HepG2 (cell line): ENCODE measurements at regions not wholly inside any gene's neighbourhood (a gene's known extent, or its start where the extent isn't known, plus 50 kb on each side); places are given as distances from the start of the nearest gene placed in this dataset.

Source experiments
- ATAC-seq: fragments of 200-7000 bp; cut with Tn5 transposase; 3 replicates; pipeline ENCODE4 v1.9.1; 2020; ENCODE audit warnings: mild to moderate bottlenecking, moderate library complexity
- BruUV-seq: library from RNA; stranded (reverse); fragments of 400-500 nt; replicated peaks from 2 replicates; lab custom pipeline; 2021; lab: Mats Ljungman, UMichigan
- CTCF ChIA-PET: fragments of 300-600 bp; formaldehyde crosslinking; extraction: SDS; loops from one replicate; lab custom pipeline; 2021; ENCODE audit warnings: low total read pairs, inconsistent platforms, low intra/inter-chr PET ratio; lab: Yijun Ruan, JAX
- POLR2A ChIA-PET: fragments of 350-600 bp; sonication (Branson Sonifier 250); formaldehyde crosslinking; loops from one replicate; lab custom pipeline; 2020; ENCODE audit warnings: antibody characterized with exemption, inconsistent platforms; lab: Yijun Ruan, JAX
- DNase-seq: peaks from one replicate; pipeline ENCODE4 v3.0.0-alpha.2; 2015; ENCODE audit warnings: low spot score
- FAIRE-seq: peaks from 3 replicates; lab custom pipeline; 2011; peaks lifted over from hg19 to GRCh38; lab: Jason Lieb, UNC
- H2AFZ ChIP-seq: one replicate; pipeline ENCODE4 v1.6.1; 2011; ENCODE audit warnings: low read length, inconsistent platforms
- H3K27ac ChIP-seq: fragments of 300-600 bp; 3 replicates; pipeline ENCODE4 v1.8.0; 2011; ENCODE audit warnings: mixed run types, mild to moderate bottlenecking, mixed read lengths, low read length, inconsistent platforms; ENCODE audit not compliant: insufficient read depth; ENCODE audit errors: extremely low read length
- H3K27me3 ChIP-seq, 2 experiments: fragments of 200-600 bp in 1 of 2; 2 replicates in 1 of 2; 3 replicates in 1 of 2; pipeline versions ENCODE4 v1.6.0 to v1.8.0; 2011; ENCODE audit warnings: low read length in 2 of 2, mild to moderate bottlenecking in 2 of 2, moderate library complexity in 2 of 2, inconsistent platforms in 1 of 2; ENCODE audit not compliant: insufficient read depth in 2 of 2, control insufficient read depth in 1 of 2
- H3K36me3 ChIP-seq, 2 experiments: fragments of 200-600 bp in 1 of 2; replicated peaks in 1 of 2; 2 replicates in 1 of 2; 3 replicates in 1 of 2; pipeline versions ENCODE4 v1.5.1 to v1.8.0; 2011; ENCODE audit warnings: low read length in 2 of 2, inconsistent platforms in 1 of 2; ENCODE audit not compliant: insufficient read depth in 2 of 2, control insufficient read depth in 1 of 2
- H3K4me1 ChIP-seq: 2 replicates; pipeline ENCODE4 v1.5.1; 2012; ENCODE audit warnings: low read length, inconsistent platforms; ENCODE audit not compliant: insufficient read depth
- H3K4me2 ChIP-seq: 2 replicates; pipeline ENCODE4 v1.6.0; 2011; ENCODE audit warnings: low read depth, low read length, inconsistent platforms
- H3K4me3 ChIP-seq, 3 experiments: fragments of 200-600 bp in 1 of 3; sonication (generic), shearing (Covaris generic) in 1 of 3; replicated peaks in 1 of 3; 2 replicates each; pipeline ENCODE4 v1.5.1; 2011 to 2016; ENCODE audit warnings: low read length in 3 of 3, inconsistent platforms in 2 of 3, low read depth in 2 of 3, mild to moderate bottlenecking in 2 of 3, control low read depth in 1 of 3, mixed read lengths in 1 of 3; ENCODE audit not compliant: insufficient read depth in 1 of 3
- H3K79me2 ChIP-seq: one replicate; pipeline ENCODE4 v1.6.1; 2011; ENCODE audit warnings: low read length, inconsistent platforms; ENCODE audit not compliant: insufficient read depth
- H3K9ac ChIP-seq: 2 replicates; pipeline ENCODE4 v1.6.0; 2011; ENCODE audit warnings: mild to moderate bottlenecking, low read depth, low read length, inconsistent platforms; ENCODE audit not compliant: insufficient read depth
- H3K9me3 ChIP-seq: 2 replicates; pipeline ENCODE4 v1.5.1; 2012; ENCODE audit warnings: mild to moderate bottlenecking, low read length
- H4K20me1 ChIP-seq: 2 replicates; pipeline ENCODE4 v1.6.0; 2011; ENCODE audit warnings: inconsistent platforms, mild to moderate bottlenecking, low read length, moderate library complexity; ENCODE audit not compliant: insufficient read depth
- AGO1 ChIP-seq: fragments of 200-400 bp; formaldehyde crosslinking; IDR thresholded peaks from 2 replicates; pipeline ENCODE4 v1.6.1; 2017; ENCODE audit warnings: mild to moderate bottlenecking, low read depth, low read length, moderate library complexity; ENCODE audit not compliant: poor library complexity, severe bottlenecking
- ATM ChIP-seq: fragments of 450-650 bp; IDR thresholded peaks from 2 replicates; pipeline ENCODE4 v1.7.1; 2017; ENCODE audit warnings: mild to moderate bottlenecking, borderline replicate concordance
- CHD2 ChIP-seq: IDR thresholded peaks from 2 replicates; pipeline ENCODE4 v1.6.1; 2011; ENCODE audit warnings: low read depth, low read length, improper control_type of control experiment
- E2F2 ChIP-seq: sonication (generic); formaldehyde crosslinking; IDR thresholded peaks from 2 replicates; pipeline ENCODE4 v1.4.0; 2020; ENCODE audit warnings: missing genetic modification reagents, borderline replicate concordance
- ETV5 ChIP-seq: IDR thresholded peaks from 2 replicates; pipeline ENCODE4 v1.6.1; 2018; ENCODE audit warnings: missing biosample characterization, missing genetic modification reagents, inconsistent platforms, borderline replicate concordance
- HNF4G ChIP-seq, 2 experiments: sonication (generic) in 1 of 2; formaldehyde crosslinking in 1 of 2; IDR thresholded peaks; 2 replicates each; pipeline versions ENCODE4 v1.4.0 to v1.6.1; 2011 to 2020; ENCODE audit warnings: borderline replicate concordance in 2 of 2, low read depth in 2 of 2, mild to moderate bottlenecking in 2 of 2, low read length in 1 of 2, missing genetic modification reagents in 1 of 2, moderate library complexity in 1 of 2
- KDM4B ChIP-seq: sonication (generic); formaldehyde crosslinking; IDR thresholded peaks from 2 replicates; pipeline ENCODE4 v1.4.0; 2020; ENCODE audit warnings: missing genetic modification reagents
- MEF2D ChIP-seq: sonication (generic); formaldehyde crosslinking; IDR thresholded peaks from 2 replicates; pipeline ENCODE4 v1.5.1; 2020; ENCODE audit warnings: mild to moderate bottlenecking, missing genetic modification reagents
- MEIS1 ChIP-seq: sonication (generic); formaldehyde crosslinking; IDR thresholded peaks from 2 replicates; pipeline ENCODE4 v1.9.0; 2021; ENCODE audit warnings: mild to moderate bottlenecking, missing genetic modification reagents, moderate library complexity, borderline replicate concordance
- NFYC ChIP-seq: IDR thresholded peaks from 2 replicates; pipeline ENCODE4 v1.6.1; 2016; ENCODE audit warnings: missing genetic modification reagents, missing compliant biosample characterization
- RELA ChIP-seq: sonication (generic); formaldehyde crosslinking; IDR thresholded peaks from 2 replicates; pipeline ENCODE4 v1.4.0; 2020; ENCODE audit warnings: missing genetic modification reagents
- RFXAP ChIP-seq: sonication (generic); formaldehyde crosslinking; IDR thresholded peaks from 2 replicates; pipeline ENCODE4 v1.4.0; 2020; ENCODE audit warnings: missing genetic modification reagents, borderline replicate concordance
- ZKSCAN5 ChIP-seq: sonication (generic); formaldehyde crosslinking; IDR thresholded peaks from 2 replicates; pipeline ENCODE4 v1.5.1; 2020; ENCODE audit warnings: mild to moderate bottlenecking, missing genetic modification reagents
- ZNF12 ChIP-seq: sonication (generic); formaldehyde crosslinking; IDR thresholded peaks from 2 replicates; pipeline ENCODE4 v1.5.0; 2020; ENCODE audit warnings: missing genetic modification reagents
- ZNF20 ChIP-seq: sonication (generic); formaldehyde crosslinking; IDR thresholded peaks from 2 replicates; pipeline ENCODE4 v1.4.0; 2020; ENCODE audit warnings: mild to moderate bottlenecking, moderate library complexity, missing genetic modification reagents
- ZNF431 ChIP-seq: sonication (generic); formaldehyde crosslinking; IDR thresholded peaks from 2 replicates; pipeline ENCODE4 v1.9.0; 2022; ENCODE audit warnings: missing genetic modification reagents, low read depth, mild to moderate bottlenecking, borderline replicate concordance
- ZNF451 ChIP-seq: sonication (generic); formaldehyde crosslinking; IDR thresholded peaks from 2 replicates; pipeline ENCODE4 v1.5.0; 2020; ENCODE audit warnings: mild to moderate bottlenecking, missing genetic modification reagents
- ZNF841 ChIP-seq: sonication (generic); formaldehyde crosslinking; IDR thresholded peaks from 2 replicates; pipeline ENCODE4 v1.8.1; 2023; ENCODE audit warnings: missing genetic modification reagents, borderline replicate concordance
- WGBS: methylation state at CpG from one replicate; pipeline ENCODE4 v1.1.6; 2017; ENCODE audit warnings: low lambda C conversion rate; 5-methylcytosine and 5-hydroxymethylcytosine counted together
- in situ Hi-C: cut with HindIII; loops from 2 replicates; pipeline ENCODE4 v1.10.0; 2017; ENCODE audit warnings: low pct_unique_long_range_greater_than_20kb; ENCODE audit not compliant: extremely low pct_ligation_motif_present
- intact Hi-C: fragments of 100-400 bp; cut with micrococcal nuclease; formaldehyde crosslinking; loops from one replicate; pipeline ENCODE4 v1.10.0; 2022; ENCODE audit not compliant: unreplicated experiment
- TF ChIP-seq, protein P1 (sequence below): sonication (generic); formaldehyde crosslinking; IDR thresholded peaks from 2 replicates; pipeline ENCODE4 v1.4.0; 2020; ENCODE audit warnings: missing genetic modification reagents

- TF ChIP-seq CHD2 (no peak), ZNF451 (CRISPR knock-in tag) (no peak)
These were observed 89.6 kb upstream of the VEPH1 start (continued) for GRCh38 chr3:157592769-157593168.

- Histone ChIP-seq H3K79me2 (no peaks in the 10 kb centered on the region), H3K4me3 (no peak overlapping the region), H4K20me1 (no peaks in the 10 kb centered on the region), H2AFZ (no peak overlapping the region), H3K27me3 (peaks cover 0 to 12% of the 10 kb centered on the region in 2 experiments; a peak in 3 of 5 replicates), H3K4me2 (no peak overlapping the region), H3K36me3 (no peaks in the 10 kb centered on the region), H3K9ac (no peak overlapping the region), H3K27ac (no peak overlapping the region), H3K9me3 (no peaks in the 10 kb centered on the region), H3K4me1 (no peaks in the 10 kb centered on the region)
- in situ Hi-C loops (no loop called here), intact Hi-C loops (no loop called here)
- BruUV-seq = no TSS peak
- FAIRE-seq (no peak), ATAC-seq (no peak), DNase-seq (no peak)
- ChIA-PET CTCF (no interaction called here), POLR2A (no interaction called here)
- WGBS = 0% methylated on average over 1 of the region's 1 CpG
- TF ChIP-seq KDM4B (no peak), MEF2D (no peak), RELA (CRISPR knock-in tag) (no peak), NFYC (CRISPR knock-in tag) (no peak), ZKSCAN5 (no peak), ETV5 (CRISPR knock-in tag) (no peak), E2F2 (CRISPR knock-in tag) (no peak), ZNF20 (no peak), RFXAP (CRISPR knock-in tag) (no peak), ATM (no peak), ZNF431 (CRISPR knock-in tag) (no peak), AGO1 (no peak), ZNF12 (CRISPR knock-in tag) (no peak), MEIS1 (CRISPR knock-in tag) (no peak), ZNF841 (CRISPR knock-in tag) (no peak), HNF4G (IDR thresholded peaks at IDR 0.05; ENCODE audit: borderline replicate concordance, low read depth, low read length) (no peak), HNF4G (CRISPR knock-in tag; IDR thresholded peaks at IDR 0.05; ENCODE audit: borderline replicate concordance, low read depth) (no peak)
- TF ChIP-seq, protein P1, sequence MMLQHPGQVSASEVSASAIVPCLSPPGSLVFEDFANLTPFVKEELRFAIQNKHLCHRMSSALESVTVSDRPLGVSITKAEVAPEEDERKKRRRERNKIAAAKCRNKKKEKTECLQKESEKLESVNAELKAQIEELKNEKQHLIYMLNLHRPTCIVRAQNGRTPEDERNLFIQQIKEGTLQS (CRISPR knock-in tag) = no peak
These were observed 87.1 kb upstream of the VEPH1 start for GRCh38 chr3:157590273-157590672.
